AG10803 (cell line): ENCODE measurements at regions not wholly inside any gene's neighbourhood (a gene's known extent, or its start where the extent isn't known, plus 50 kb on each side); places are given as distances from the start of the nearest gene placed in this dataset.

ENCODE experiments used
- DNase-seq: peaks from one replicate; pipeline ENCODE4 v3.0.0; 2010; ENCODE audit warnings: low read depth
- H3K4me3 ChIP-seq: 2 replicates; pipeline ENCODE4 v1.5.1; 2011; ENCODE audit warnings: mild to moderate bottlenecking, low read length, control low read depth
- CTCF ChIP-seq: conservative IDR thresholded peaks from 2 replicates; pipeline ENCODE4 v1.5.1; 2011; ENCODE audit warnings: mild to moderate bottlenecking, low read length, control low read depth, inconsistent platforms

GRCh38 chr5:169404223-169404622 is 103.3 kb upstream of the SLIT3 start:
- no peak overlapping the region for H3K4me3 ChIP-seq
- peak; percentile 39 for DNase-seq
- TF ChIP-seq CTCF = no peak

GRCh38 chr5:169398515-169398914 is 97.6 kb upstream of the SLIT3 start:
- DNase-seq = no peak
- H3K4me3 ChIP-seq = no peak overlapping the region
- TF ChIP-seq CTCF = no peak

- H3K4me3 ChIP-seq = no peak overlapping the region
- DNase-seq = peak; percentile 49
- TF ChIP-seq CTCF = no peak
Observed at GRCh38 chr5:169395136-169395535, 94.2 kb upstream of the SLIT3 start.

GRCh38 chr5:169394371-169394770 is 93.4 kb upstream of the SLIT3 start:
- no peak overlapping the region for H3K4me3 ChIP-seq
- no peak for DNase-seq
- no peak for TF ChIP-seq CTCF

GRCh38 chr5:169393907-169394306 is 93.0 kb upstream of the SLIT3 start:
- no peak for DNase-seq
- no peak overlapping the region for H3K4me3 ChIP-seq

GRCh38 chr5:169390265-169390664 is 89.3 kb upstream of the SLIT3 start:
- no peak for DNase-seq
- no peak overlapping the region for H3K4me3 ChIP-seq
- no peak for TF ChIP-seq CTCF

More at GRCh38 chr5:169393907-169394306, 93.0 kb upstream of the SLIT3 start:
- TF ChIP-seq CTCF = no peak

GRCh38 chr5:169389318-169389717 is 88.4 kb upstream of the SLIT3 start:
- no peak for DNase-seq

More at GRCh38 chr5:169389318-169389717, 88.4 kb upstream of the SLIT3 start:
- no peak for TF ChIP-seq CTCF
- no peak overlapping the region for H3K4me3 ChIP-seq
